Endothelial cell (in vitro differentiated cells): ENCODE measurements at regions not wholly inside any gene's neighbourhood (a gene's known extent, or its start where the extent isn't known, plus 50 kb on each side); places are given as distances from the start of the nearest gene placed in this dataset.

ENCODE experiments used
- DNase-seq: peaks from one replicate; pipeline ENCODE4 v3.0.0; 2021; ENCODE audit warnings: low spot score
- H3K27ac Mint-ChIP-seq: one replicate; pipeline ENCODE4 v1.8.0; 2021; ENCODE audit warnings: mixed read lengths, inconsistent platforms; ENCODE audit not compliant: unreplicated experiment
- H3K27me3 Mint-ChIP-seq: one replicate; pipeline ENCODE4 v1.8.0; 2021; ENCODE audit warnings: mild to moderate bottlenecking, moderate library complexity, mixed read lengths, inconsistent platforms; ENCODE audit not compliant: unreplicated experiment
- H3K36me3 Mint-ChIP-seq: one replicate; pipeline ENCODE4 v1.8.0; 2021; ENCODE audit warnings: mild to moderate bottlenecking, low read depth, mixed read lengths, inconsistent platforms; ENCODE audit not compliant: unreplicated experiment
- H3K4me1 Mint-ChIP-seq: one replicate; pipeline ENCODE4 v1.8.0; 2021; ENCODE audit warnings: mild to moderate bottlenecking, mixed read lengths, inconsistent platforms; ENCODE audit not compliant: unreplicated experiment
- H3K4me3 Mint-ChIP-seq: one replicate; pipeline ENCODE4 v1.8.0; 2021; ENCODE audit warnings: mild to moderate bottlenecking, mixed read lengths, inconsistent platforms; ENCODE audit not compliant: unreplicated experiment
- H3K9me3 Mint-ChIP-seq: one replicate; pipeline ENCODE4 v1.8.0; 2021; ENCODE audit warnings: mixed read lengths, inconsistent platforms; ENCODE audit not compliant: unreplicated experiment
- TF ChIP-seq, protein P1 (sequence below): fragments of 200-600 bp; sonication (generic); IDR thresholded peaks from one replicate; pipeline ENCODE4 v1.5.0; 2021; ENCODE audit warnings: antibody characterized with exemption; ENCODE audit not compliant: unreplicated experiment

DNA sequence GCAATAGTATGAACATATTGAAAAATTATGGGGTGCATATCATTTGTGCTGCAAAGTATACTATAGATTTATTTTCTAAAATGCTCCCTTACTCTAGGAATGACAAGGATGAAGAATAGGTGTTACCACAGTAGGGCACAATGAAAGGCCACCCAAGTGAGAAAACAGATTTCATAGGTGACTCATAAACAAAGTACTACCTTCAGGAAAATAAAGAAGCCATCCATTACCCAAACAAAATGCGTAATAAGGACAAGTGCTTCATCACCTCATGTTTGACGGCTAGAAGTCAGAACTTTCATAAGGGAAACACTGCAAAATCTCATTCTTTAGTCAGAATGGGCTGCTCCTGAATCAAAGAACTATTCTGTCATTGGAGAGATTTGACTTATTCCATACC is 116.6 kb downstream of the MFSD1 start:
- Mint-ChIP-seq H3K36me3 (no peaks in the 10 kb centered on the region), H3K4me1 (peaks cover 3% of the 10 kb centered on the region), H3K27ac (peak overlapping the region; percentile 45), H3K4me3 (no peak overlapping the region), H3K27me3 (no peaks in the 10 kb centered on the region), H3K9me3 (no peaks in the 10 kb centered on the region)
- no peak for DNase-seq
- TF ChIP-seq, protein P1, sequence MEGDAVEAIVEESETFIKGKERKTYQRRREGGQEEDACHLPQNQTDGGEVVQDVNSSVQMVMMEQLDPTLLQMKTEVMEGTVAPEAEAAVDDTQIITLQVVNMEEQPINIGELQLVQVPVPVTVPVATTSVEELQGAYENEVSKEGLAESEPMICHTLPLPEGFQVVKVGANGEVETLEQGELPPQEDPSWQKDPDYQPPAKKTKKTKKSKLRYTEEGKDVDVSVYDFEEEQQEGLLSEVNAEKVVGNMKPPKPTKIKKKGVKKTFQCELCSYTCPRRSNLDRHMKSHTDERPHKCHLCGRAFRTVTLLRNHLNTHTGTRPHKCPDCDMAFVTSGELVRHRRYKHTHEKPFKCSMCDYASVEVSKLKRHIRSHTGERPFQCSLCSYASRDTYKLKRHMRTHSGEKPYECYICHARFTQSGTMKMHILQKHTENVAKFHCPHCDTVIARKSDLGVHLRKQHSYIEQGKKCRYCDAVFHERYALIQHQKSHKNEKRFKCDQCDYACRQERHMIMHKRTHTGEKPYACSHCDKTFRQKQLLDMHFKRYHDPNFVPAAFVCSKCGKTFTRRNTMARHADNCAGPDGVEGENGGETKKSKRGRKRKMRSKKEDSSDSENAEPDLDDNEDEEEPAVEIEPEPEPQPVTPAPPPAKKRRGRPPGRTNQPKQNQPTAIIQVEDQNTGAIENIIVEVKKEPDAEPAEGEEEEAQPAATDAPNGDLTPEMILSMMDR, result no peak

DNA sequence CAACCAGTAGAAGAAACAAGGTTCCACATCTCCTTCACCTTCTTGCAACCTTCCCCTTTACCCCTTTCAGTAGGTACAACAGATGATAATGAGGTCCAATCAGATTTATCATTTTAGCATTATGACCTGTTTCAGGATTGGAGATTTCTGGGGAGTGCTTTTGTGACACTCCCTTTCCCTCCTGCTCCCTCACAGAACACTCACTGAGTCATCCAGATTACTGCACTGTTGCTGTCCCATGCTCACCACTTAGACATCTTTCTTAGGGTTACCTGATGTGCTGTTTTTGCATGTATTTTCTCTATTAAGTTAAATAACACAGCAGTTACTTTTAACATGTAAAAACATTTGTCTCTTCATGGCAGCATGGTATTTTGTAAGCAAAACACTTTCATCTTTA is 118.5 kb downstream of the MFSD1 start:
- no peak overlapping the region for H3K27ac Mint-ChIP-seq

DNA sequence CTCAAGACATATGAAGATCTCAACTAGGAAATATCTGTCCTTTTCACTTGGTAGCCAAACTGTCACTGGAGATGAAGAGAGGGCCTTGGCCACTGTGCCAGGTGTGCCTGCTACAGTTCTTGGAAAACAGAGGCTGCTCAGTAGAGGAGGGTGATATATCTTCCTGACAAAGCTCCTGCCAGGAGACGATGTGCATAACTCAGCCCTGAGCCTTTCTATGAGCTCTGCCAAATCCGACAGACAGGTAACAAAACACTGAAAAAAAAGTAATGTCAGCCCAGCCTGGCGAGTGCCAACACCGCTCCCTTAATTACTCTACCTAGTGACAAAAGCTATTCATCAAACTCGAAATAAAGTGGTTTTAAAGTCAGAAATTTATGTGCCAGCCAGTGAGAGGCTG is 123.2 kb downstream of the MFSD1 start:
- Mint-ChIP-seq H3K4me3 (no peak overlapping the region), H3K36me3 (no peaks in the 10 kb centered on the region), H3K4me1 (no peaks in the 10 kb centered on the region), H3K27ac (no peak overlapping the region), H3K9me3 (no peaks in the 10 kb centered on the region), H3K27me3 (no peaks in the 10 kb centered on the region)
- TF ChIP-seq, protein P1, result no peak
- no peak for DNase-seq

More for the DNA sequence above, 118.5 kb downstream of the MFSD1 start:
- Mint-ChIP-seq H3K9me3 (no peaks in the 10 kb centered on the region), H3K4me3 (no peak overlapping the region), H3K27me3 (no peaks in the 10 kb centered on the region), H3K36me3 (no peaks in the 10 kb centered on the region), H3K4me1 (peaks cover 3% of the 10 kb centered on the region)
- DNase-seq, result no peak
- TF ChIP-seq, protein P1, result no peak

DNA sequence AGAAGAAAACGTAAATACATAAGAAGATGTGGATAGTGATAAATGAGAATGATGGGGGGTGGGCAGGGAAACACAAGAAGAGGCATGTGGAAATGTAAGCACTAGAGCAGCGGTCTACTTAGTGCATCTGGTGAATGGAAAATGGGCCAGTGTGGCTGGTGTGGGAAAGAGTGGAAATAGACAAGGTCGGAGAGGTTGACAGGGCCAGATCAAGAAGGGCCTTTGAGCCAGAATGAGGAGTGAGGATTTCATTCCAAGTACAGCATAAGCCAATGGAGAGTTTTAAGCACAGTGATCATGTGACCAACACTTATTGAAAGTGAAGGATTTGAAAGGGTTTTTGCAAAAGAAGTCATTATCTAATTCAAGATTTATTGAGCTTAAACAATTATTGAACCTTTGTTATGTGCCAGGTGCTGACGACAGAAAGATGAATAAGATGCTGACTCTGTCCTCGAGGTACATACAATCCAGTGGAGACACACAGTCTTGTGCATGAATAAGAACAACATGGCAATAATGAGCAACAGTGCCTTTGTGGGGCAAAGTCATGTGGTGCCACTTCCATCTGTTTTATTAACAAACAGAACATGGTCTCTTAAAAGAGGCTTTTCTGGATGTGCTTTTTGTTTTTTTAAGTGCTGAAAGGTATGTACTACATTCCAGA is 124.1 kb downstream of the MFSD1 start:
- TF ChIP-seq, protein P1, result no peak
- H3K4me3 Mint-ChIP-seq, result no peak overlapping the region
- no peaks in the 10 kb centered on the region for H3K36me3 Mint-ChIP-seq
- no peaks in the 10 kb centered on the region for H3K9me3 Mint-ChIP-seq
- DNase-seq, result no peak
- no peaks in the 10 kb centered on the region for H3K27me3 Mint-ChIP-seq
- H3K27ac Mint-ChIP-seq, result no peak overlapping the region
- no peaks in the 10 kb centered on the region for H3K4me1 Mint-ChIP-seq

DNA sequence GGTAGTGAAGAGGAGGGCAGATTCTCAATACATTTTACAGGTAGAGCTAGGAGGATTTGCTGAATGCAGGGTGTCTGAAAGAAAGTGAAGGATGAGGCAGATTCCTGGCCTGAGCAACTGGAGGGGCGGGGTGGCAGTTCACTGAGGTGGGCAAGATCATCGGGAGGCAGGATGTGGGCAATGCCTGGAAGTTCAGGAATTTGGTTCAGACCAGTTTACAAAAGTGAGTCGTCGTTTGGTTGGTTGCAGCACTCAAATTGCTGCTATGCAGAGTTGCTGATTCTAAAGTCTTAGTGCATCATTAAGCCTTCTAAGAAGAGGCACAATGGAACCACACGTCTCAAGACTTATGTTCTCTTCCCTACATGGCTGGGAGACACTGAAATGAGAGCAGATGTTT is 134.0 kb downstream of the MFSD1 start:
- no peak overlapping the region for H3K27ac Mint-ChIP-seq

More for the DNA sequence above, 134.0 kb downstream of the MFSD1 start:
- DNase-seq, result no peak
- Mint-ChIP-seq H3K4me3 (no peak overlapping the region), H3K27me3 (peaks cover 4% of the 10 kb centered on the region), H3K4me1 (no peaks in the 10 kb centered on the region), H3K36me3 (no peaks in the 10 kb centered on the region), H3K9me3 (no peaks in the 10 kb centered on the region)
- TF ChIP-seq, protein P1, result no peak
